Inflammatory macrophage (primary cell): ENCODE measurements at regions not wholly inside any gene's neighbourhood (a gene's known extent, or its start where the extent isn't known, plus 50 kb on each side); places are given as distances from the start of the nearest gene placed in this dataset.

ENCODE experiments used
- DNase-seq, 2 donors: peaks; one replicate each; pipeline ENCODE4 v3.0.0-alpha.2; 2020 to 2022

DNA sequence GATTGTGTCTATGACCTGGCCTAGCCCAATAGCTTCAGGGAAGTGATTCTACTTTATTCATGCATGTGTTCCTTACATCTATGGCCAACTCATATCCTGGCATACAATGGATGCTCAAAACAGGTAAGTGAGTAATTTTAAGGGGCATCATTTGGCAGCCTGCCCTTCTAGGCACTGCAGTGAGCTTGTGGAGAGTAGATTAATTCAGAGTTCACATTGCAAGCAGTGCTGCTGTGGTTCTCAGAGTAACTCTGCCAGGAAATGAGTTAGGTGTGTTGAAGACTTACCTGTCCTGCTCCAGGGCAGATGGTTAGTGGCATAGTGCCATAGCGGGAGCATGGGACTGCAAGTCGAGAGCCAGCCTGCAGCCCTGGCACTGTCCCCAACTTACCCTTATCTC is 158.0 kb downstream of the SCP2D1 start:
- no peak for DNase-seq

DNA sequence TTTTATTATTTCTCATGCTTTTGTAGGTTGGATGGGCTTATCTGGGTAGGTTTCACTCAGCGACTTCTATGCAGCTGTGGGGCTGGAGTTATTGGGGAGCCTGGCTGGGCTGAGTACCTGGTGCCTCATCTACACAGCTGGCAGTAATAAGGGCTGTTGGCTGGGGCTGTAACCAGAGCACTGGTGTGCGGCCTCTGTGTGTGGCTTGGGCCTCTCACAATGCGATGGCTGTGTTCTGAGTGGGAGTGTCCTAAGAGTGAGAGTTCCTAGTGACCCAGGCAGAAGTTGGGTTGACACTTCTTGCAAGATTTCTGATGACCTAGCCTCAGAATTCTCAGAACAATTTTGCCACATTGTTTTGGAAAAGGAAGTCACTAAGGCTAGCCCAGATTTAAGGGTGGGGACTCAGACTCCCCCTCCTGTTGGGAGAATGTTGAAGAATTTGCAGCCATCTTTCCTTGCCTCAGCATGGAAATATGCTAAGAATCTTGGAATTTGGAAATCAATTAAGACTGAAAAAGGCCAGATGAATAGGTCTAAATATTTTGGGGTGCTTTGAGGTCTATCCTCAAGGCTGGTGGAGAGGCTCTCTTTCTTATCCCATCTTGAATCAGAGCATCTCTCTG is 158.8 kb downstream of the SCP2D1 start:
- no peak for DNase-seq

DNA sequence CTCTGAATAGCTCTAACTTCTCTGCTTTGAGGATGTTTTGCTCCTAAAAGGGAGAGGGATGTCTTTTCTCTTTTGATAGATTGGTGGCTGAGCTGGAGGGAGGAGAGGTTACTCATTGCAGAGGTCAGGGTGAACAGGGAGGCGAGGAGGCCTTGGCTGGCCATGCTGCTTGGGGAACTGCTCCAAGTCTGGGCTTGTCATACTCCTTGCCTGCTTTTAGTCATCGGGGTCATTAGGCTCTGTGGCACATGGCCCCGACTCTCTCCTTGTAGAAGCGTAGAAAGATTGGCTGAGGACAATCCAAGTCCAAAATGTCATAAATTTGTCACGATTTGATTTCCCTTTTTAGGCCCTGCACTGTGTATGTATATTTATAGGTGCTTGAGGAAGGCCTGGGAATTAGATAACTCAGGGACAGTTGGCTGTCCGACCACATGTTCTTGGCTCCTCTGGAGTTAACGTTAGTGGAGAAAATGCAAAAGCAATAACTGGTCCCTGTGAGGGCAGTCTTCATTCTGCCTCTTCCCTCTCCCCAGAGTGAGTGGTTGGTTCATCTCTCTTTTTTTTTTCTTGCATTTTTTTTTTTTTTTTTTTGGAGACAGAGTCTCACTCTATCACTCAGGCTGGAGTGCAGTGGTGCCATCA is 160.1 kb downstream of the SCP2D1 start:
- no peak for DNase-seq

DNA sequence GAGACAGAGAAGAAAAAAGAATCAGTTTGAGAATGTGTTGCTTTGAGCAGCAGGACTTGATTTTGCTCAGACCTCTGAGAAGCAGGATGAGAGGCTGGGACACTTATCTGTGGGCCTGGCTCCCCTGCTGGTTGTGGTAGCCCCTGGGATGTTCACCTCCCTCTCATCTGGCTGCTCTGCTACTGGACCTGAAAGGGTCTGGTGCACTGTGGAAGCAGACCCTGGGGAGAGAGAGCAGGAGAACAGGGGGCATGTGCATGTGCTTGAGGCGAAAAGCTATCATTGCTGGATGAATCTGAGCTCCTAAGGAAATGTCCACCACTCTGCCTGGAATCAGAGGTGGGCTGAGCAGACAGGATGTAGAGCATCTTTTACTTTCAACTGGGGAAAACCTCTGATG is 161.1 kb downstream of the SCP2D1 start:
- DNase-seq, result no peak

DNA sequence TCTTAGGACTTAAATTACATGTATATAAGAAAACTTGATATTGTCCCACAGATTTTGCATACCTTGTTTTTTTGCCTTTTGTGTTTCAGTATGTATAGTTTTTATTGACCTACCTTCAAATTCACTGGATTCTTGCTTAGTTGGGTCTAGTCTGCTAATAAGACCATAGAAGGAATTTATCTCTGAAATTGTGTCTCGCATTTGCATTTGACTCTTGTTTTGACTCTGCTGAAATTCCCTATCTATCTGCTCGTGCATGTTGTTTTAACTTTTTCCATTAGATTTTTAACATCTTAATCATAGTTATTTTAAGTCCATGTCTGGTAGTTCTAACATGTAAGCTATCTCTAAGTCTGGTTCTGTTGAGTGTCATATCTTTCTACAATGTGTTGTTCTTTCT is 163.9 kb downstream of the SCP2D1 start:
- DNase-seq, result no peak

DNA sequence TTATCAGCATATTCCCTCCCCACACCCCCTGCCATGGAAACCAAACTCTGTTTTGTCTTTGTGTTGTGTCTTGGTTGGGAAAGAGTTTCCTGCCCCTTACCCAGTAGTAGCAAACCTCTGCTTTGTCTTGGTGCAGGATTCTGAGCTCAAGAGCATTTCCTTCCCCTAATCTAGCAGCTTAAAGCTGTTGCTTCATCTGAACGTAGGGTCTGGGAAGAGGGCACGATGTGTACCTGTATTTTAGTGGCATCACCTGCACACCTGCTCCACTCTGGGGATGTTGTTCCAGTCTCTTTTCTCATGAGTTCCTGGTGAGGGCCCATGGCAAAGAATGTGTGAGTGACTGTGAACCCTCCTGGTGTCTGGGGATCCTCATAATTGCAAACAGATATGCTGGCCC is 164.7 kb downstream of the SCP2D1 start:
- DNase-seq, result no peak

DNA sequence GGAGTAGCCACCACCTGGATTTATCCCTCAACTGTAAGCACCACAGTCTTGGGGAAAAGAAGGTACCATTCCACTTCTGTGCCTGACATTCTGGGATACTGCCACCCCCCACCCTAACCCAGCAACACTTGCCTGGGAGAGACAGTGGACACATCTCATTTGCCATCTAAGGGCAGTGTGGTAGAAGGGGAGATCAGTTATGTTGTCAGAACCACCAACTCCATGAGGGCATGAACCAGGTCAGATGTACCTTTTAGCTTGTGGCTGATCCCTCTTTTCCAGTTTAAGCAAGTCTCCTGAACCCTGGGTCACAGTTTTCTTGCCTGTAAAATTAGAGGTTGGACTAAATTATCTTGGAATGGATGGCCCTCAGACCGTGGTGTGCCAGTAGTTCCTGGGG is 165.5 kb downstream of the SCP2D1 start:
- DNase-seq, result no peak

DNA sequence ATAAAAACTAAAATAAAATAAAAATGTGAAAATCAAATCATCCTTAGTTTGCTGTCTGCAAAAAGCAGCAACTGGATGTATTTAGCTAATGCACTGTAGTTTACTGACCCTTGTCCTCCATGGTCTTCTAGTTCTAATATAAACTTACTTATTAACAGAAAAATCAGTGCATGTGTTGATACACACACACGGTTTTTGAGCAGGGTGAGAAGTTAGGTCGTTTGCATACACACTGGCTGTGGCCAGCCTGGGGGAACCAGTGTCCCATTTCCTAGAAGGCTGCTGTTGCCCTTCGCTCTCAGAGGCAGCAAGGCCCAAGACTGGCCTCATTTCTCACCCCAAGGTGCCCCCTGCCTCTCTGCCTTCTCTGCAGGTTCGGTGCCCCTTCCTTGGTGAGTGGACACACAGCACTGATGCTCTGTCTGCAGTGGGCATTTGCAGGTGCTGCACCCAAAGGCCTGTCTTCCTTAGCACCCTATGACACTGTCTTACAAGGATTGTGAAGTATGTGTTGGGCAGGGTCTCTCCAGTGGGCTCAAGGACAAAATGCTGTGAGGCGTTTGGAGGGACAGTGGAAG is 168.5 kb downstream of the SCP2D1 start:
- DNase-seq, result no peak

DNA sequence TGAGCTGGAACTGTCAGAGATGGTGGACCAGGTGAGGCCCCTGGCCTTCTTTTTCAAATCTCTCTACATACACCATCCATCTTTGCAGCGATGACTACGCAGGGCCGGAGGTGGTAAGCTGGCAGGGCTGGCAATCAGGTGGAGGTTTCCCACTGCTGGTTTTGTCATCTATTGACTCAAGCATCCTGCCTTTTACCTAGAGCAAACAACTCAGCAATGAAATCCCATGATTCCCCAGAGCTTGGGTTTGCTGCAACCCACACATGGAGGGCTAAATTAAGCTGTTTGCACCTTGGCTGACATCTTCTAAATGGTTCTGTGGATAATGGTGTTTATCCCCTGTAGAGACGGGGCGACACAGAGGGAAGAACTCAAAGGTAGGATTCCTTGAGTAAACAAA is 170.2 kb downstream of the SCP2D1 start:
- DNase-seq, result no peak

DNA sequence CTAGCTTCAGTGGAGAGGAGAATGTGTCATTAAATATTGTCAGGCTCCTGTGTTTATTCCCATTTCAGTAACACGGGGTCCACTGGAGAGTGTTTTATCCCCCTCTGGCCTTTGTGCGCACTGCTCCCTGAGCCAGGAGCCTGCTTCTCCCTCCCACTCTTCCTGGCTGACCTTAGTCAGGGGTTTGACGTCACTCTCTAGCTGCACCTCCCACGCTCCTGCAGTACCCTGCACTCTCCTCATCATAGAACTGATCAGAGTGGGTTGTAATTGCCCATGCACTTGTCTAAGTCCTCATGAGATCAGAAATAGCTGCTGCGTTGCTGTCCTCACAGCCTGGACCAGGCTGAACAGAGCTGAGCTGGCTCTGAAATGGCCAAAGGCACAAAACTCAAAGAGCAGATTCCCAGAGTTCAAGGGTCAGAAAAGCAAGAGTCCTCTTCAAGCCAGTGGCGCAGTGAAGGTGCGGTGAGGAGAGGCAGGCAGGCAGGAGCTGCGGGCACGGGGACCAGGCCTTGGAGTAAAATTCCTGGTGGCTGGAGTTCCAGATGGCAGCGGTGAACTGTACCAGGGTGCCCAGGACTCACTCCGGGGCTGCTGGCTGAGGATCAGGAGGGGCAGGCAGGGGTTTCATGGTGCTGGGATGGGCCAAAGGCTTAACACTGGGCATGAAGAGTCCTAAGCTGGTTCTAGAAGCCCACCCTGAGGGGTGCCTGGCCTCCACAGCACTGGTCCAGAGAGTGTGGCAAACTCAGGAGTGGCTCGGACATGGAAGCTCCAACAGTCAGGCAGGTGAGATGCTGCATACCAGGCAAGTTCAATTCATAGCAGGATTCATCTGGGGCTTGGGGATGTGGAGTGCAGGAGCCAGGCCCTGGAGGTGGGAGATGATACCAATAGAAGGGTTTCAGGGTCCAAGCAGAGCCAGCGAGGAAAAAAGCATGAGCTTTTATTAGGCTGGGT is 170.9 kb downstream of the SCP2D1 start:
- DNase-seq, result no peak

DNA sequence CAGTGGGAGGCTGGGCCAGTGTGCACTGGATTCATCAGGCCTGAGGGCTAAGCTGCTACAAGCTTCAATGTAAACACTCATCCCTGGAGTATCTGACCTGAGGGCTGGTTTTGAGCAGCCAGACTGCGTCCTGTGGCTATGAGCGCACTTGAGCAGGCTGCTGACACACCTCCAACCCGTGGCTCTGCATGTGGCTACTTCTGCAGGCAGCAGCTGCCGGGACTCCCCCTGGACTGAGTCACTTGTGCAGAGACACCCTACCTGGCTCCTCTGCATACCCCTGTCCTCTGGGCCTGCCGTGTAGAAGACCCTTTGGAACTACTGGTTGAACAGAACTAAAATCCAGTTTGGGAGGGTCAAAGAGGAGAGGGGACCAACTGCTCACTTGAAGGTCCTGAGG is 172.0 kb downstream of the SCP2D1 start:
- DNase-seq, result no peak

DNA sequence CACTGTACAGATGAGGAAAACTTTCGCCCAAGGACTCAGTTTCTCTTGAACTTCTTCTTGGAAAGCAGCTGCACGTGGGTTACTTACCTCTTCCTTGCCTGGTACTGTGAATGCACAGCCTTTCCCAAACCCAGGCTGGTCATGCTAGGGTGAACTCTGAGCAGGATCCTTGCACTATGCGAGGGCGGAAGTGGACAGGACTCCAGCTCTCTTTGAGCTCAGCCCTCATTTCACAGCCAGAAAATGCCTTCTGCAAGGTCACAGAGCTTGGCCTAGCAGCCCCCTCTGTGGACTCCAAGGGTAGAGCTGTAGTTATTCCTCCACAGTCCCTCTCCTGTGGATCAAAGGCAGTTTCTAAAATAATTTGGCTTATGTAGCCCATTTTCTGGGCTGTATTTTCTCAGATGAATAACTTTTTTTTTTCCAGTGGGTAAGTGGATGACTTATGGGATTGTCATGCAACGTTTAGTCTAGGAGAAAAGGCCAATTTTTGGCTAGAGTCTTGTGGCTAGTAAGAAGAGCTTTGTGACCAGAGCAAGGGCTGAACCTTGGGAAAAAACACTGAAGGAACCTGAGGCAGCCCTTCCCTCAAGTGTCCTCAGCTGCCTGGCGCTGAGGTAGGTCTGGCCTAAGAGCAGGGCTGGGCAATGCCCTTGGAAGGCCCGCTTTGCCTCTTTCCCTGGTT is 172.7 kb downstream of the SCP2D1 start:
- no peak for DNase-seq

DNA sequence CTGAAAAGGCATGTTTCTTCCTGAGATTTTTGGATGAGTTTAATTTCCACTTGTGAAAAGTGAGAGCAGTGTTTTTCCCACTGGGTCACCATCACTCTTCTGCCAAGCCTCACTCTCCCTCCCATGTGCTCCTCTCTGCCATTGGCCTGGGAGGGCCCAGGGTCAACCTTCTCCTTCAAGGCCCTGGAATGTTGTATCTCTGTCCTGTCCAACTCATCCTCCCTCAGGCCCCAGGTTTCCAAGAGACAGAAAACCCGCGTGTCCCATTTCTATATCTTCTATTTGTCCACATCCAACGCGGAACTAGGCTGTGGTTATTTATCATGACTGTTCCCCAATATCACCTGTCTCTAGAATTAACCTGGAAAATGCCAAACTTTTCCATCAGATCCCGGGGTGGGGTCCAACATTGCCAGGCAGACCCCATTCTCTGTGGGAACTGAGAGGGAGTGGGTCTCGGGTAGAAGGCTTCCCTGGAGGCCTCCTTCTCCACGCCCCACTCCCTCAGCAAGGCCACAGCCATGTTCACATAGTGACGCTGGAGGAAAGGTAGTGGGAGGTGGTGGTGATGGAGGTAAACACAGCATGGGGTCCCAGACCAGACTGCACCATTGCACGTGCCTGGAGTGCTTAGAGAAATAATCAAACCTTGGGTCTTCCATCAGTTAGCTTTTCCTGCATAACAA is 173.5 kb downstream of the SCP2D1 start:
- no peak for DNase-seq

DNA sequence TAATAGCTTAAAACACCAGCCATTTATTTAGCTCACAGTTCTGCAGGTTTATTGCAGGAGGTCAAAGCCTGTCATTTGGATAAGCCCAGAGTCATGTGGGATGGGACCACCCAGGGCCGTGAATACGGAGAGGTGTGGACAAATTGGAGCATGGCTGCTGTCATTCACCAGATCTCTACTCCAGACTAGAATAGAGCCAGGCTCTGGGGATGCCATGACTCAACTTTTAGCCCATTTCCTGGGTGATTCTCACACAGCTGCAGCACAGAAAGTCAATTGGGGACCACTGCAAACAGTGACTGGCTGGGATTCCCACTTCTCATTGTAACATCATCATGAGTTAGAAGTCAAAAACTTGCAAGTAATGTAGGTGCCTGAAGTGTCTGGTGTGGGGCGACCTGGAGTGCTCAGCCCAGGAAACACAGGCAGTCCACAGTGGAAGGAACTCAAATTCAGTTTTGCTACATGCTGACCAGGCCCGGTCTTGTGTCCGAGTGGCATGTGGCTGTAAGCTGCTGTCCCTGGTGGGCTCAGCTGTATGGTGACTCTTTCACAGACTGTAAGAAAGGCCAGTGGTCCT is 174.3 kb downstream of the SCP2D1 start:
- DNase-seq, result no peak

DNA sequence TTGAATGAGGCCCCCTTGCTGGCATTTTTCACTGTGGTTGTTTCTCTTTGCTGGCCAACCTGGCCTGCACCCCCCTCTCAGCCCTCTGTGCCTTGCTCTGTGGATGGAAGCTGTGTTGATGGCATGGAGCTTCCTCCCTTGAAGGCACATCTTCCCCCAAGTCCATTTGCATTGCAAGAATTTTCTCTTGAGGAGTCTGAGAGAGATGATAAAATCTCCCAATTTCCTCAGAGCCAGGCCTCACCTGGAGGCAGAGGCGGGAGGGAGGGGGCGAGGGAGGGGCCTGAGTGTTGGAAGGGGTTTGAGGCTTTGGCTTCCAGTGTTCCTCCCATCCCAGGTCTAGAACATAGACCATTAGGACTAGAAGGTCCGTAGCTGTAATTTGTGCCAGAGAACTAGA is 175.1 kb downstream of the SCP2D1 start:
- no peak for DNase-seq

DNA sequence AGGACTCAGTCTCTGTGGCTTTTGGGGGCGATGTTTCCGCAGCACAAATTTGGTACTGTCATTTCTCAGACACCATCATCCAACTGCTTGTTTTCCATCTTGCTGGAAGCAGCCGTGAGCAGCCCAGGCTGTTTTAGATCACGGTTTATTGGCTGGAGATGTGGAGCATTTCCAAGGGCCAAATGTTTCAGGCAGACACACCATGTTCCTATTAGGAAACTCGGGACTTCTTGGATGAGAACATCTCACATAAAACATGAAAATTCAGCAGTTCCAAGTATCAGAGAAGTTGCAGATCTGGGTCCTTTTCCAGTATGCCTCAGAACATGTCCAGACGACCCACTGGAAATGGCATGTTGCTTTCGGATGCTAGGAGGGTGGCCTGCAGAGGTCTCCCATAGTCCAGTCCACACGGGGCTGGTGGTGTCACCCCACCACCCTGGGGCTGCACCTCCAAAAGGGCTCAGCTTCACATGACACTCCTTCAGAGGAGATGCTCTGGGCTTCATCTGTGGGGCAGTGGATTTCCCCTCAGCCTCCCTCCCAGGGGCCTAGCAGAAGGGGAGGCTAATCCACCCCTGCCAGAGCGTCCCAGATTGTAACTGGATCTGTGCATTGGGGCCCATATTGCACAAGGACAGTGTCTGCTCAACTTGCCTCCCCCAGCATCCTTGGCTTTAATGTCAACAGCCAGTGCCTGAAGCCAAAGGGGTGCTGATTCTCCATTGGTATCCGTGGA is 176.3 kb downstream of the SCP2D1 start:
- DNase-seq, result no peak

DNA sequence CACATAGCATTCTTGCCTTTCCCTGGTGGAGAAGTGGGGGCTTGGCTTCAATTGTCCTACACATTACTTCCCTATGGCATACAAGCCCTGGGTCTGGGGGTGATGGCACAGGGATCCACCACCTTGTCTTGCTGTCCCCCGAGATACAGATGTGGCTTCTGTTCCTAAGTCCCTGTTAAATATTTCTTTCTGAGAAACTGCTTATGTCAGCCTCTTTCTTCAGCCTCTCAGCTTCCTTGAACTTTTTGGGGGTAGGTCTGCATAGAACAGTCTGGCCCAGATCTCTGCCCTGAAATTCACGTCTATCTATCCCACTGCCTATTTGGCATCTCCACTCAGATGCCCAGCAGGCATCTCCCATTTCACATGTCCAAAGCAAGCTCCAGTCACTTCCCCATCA is 177.4 kb downstream of the SCP2D1 start:
- DNase-seq, result no peak

DNA sequence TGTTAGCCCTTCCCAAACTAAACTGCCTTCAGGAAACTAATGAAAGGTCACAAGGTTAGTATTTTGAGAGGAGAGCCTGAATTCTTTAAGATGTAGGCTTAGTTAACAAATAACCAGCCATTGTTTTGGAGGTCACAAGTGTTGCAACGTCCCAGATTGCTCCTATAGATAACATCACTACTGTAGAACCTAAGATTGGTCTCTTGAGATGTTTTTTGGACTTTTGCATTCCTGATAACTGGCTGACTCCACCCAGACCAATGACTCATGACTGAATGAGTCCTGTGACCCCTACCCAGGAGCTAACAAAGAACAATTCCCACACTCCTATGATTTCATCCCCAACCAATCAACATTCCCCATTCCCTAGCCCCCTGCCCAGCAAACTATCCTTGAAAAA is 178.8 kb downstream of the SCP2D1 start:
- DNase-seq, result no peak

DNA sequence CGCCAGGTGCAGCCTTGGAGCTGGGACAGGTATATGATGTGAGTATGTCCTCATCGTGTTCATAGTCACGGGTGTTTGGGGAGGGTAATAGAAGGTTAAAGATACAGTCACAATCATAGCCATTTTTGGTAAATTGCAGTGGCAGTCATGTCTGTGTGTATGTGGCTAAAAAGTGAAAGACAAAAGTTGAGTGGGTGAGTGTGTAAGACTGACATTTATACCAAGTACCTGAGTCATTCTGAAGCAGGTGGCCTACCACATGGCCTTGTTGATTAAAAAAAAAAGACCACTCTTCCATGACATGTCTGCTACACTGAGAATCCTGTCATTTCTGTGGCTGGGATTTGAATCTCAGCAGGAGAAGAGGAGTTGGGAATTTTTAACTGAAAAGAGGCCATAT is 181.9 kb downstream of the SCP2D1 start:
- DNase-seq, result no peak

DNA sequence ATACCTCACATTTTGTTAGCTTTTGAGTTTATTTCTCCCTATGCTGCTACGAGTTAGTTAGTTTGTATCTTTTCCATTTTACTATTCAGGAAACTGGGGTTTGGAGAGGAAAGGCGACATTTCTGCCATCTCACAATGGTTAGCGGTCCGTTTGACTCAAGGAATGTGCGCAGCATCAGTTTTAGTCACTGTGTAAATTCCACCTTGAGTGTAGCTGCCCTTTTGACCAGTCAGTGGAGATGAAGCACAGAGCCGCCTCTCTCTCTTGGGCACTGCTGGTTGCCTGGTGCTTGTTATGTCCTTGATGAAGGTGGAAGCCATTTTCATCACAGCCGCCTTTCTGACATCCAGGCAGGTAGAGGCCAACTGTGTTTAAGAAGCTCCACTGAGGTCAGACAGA is 185.5 kb downstream of the SCP2D1 start:
- no peak for DNase-seq

DNA sequence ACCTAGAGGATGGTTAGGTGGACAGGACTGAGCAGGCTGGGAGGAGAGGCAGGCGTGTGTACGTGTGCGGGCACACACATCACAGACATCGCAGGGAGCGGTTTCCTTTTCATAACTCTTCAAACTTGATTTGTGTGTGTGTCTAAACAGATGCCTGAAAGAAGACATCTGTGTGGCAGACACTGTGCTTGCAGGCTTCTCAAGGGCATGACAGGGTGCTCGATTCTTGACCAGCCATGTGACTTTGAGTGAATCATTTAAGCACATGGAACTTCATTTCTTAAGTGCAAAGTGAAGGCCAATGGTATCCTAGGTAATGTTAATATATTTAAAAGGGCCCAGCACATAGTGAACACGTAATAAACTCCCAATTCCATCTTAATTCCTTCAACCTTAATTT is 186.5 kb downstream of the SCP2D1 start:
- no peak for DNase-seq
